SK-N-SH treated with all-trans-retinoic acid at 6 μM for 48 hours (cell line): ENCODE measurements at regions not wholly inside any gene's neighbourhood (a gene's known extent, or its start where the extent isn't known, plus 50 kb on each side); places are given as distances from the start of the nearest gene placed in this dataset.

Source experiments
- ARNTL ChIP-seq: fragments of 450-650 bp; formaldehyde crosslinking; IDR thresholded peaks from 2 replicates; pipeline ENCODE4 v1.5.0; 2020; ENCODE audit warnings: low read depth, mild to moderate bottlenecking, moderate library complexity, borderline replicate concordance
- RARB ChIP-seq: fragments of 250-450 bp; sonication (Bioruptor Pico); IDR thresholded peaks from 2 replicates; pipeline ENCODE4 v1.8.0; 2021; ENCODE audit warnings: mild to moderate bottlenecking, moderate library complexity
- TOX ChIP-seq: fragments of 250-450 bp; sonication (Bioruptor Pico); IDR thresholded peaks from 2 replicates; pipeline ENCODE4 v1.8.0; 2021; ENCODE audit warnings: mild to moderate bottlenecking, moderate library complexity, borderline replicate concordance
- ZFP3 ChIP-seq: fragments of 250-450 bp; sonication (Bioruptor Pico); IDR thresholded peaks from 2 replicates; pipeline ENCODE4 v1.5.0; 2020; ENCODE audit warnings: mild to moderate bottlenecking, moderate library complexity
- ZFP30 ChIP-seq: fragments of 450-650 bp; formaldehyde crosslinking; IDR thresholded peaks from 2 replicates; pipeline ENCODE4 v1.5.0; 2022; ENCODE audit warnings: mild to moderate bottlenecking, moderate library complexity
- ZNF70 ChIP-seq: fragments of 450-650 bp; formaldehyde crosslinking; IDR thresholded peaks from 2 replicates; pipeline ENCODE4 v1.5.0; 2020; ENCODE audit warnings: mild to moderate bottlenecking, moderate library complexity
- TF ChIP-seq, protein P1 (sequence below): fragments of 250-450 bp; sonication (Bioruptor Pico); IDR thresholded peaks from 2 replicates; pipeline ENCODE4 v1.8.0; 2020; ENCODE audit warnings: mild to moderate bottlenecking, moderate library complexity, borderline replicate concordance
- TF ChIP-seq, protein P2 (sequence below): fragments of 250-450 bp; sonication (Bioruptor Pico); IDR thresholded peaks from 2 replicates; pipeline ENCODE4 v1.5.1; 2020; ENCODE audit warnings: low read depth, mild to moderate bottlenecking, moderate library complexity
- TF ChIP-seq, protein P3 (sequence below): fragments of 250-450 bp; sonication (Bioruptor Pico); IDR thresholded peaks from 2 replicates; pipeline ENCODE4 v1.8.0; 2021; ENCODE audit warnings: low read depth, mild to moderate bottlenecking, moderate library complexity, borderline replicate concordance

DNA sequence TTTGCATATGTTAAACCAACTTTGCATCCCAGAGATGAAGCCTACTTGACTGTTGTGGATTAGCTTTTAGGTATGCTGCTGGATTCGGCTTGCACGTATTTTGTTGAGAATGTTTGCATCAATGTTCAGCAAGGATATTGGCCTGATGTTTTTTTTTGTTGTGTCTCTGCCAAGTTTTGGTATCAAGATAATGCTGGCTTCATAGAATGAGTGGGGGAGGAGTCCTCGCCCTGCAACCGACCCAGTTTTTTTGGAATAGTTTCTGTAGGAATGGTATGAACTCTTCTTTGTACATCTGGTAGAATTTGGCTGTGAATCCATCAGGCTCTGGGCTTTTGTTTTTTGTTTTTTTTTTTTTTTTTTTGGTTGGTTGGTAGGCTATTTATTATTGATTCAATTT, 147.9 kb downstream of the AHR start:
- TF ChIP-seq, protein P1, sequence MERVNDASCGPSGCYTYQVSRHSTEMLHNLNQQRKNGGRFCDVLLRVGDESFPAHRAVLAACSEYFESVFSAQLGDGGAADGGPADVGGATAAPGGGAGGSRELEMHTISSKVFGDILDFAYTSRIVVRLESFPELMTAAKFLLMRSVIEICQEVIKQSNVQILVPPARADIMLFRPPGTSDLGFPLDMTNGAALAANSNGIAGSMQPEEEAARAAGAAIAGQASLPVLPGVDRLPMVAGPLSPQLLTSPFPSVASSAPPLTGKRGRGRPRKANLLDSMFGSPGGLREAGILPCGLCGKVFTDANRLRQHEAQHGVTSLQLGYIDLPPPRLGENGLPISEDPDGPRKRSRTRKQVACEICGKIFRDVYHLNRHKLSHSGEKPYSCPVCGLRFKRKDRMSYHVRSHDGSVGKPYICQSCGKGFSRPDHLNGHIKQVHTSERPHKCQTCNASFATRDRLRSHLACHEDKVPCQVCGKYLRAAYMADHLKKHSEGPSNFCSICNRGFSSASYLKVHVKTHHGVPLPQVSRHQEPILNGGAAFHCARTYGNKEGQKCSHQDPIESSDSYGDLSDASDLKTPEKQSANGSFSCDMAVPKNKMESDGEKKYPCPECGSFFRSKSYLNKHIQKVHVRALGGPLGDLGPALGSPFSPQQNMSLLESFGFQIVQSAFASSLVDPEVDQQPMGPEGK (CRISPR knock-in tag), result no peak
- TF ChIP-seq ZFP3 (CRISPR knock-in tag), result no peak
- TF ChIP-seq TOX (CRISPR knock-in tag), result no peak
- TF ChIP-seq ZFP30 (CRISPR knock-in tag), result no peak
- no peak for TF ChIP-seq ARNTL
- no peak for TF ChIP-seq RARB (CRISPR knock-in tag)
- TF ChIP-seq, protein P2, sequence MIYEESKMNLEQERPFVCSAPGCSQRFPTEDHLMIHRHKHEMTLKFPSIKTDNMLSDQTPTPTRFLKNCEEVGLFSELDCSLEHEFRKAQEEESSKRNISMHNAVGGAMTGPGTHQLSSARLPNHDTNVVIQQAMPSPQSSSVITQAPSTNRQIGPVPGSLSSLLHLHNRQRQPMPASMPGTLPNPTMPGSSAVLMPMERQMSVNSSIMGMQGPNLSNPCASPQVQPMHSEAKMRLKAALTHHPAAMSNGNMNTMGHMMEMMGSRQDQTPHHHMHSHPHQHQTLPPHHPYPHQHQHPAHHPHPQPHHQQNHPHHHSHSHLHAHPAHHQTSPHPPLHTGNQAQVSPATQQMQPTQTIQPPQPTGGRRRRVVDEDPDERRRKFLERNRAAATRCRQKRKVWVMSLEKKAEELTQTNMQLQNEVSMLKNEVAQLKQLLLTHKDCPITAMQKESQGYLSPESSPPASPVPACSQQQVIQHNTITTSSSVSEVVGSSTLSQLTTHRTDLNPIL (CRISPR knock-in tag), result no peak
- TF ChIP-seq, protein P3, sequence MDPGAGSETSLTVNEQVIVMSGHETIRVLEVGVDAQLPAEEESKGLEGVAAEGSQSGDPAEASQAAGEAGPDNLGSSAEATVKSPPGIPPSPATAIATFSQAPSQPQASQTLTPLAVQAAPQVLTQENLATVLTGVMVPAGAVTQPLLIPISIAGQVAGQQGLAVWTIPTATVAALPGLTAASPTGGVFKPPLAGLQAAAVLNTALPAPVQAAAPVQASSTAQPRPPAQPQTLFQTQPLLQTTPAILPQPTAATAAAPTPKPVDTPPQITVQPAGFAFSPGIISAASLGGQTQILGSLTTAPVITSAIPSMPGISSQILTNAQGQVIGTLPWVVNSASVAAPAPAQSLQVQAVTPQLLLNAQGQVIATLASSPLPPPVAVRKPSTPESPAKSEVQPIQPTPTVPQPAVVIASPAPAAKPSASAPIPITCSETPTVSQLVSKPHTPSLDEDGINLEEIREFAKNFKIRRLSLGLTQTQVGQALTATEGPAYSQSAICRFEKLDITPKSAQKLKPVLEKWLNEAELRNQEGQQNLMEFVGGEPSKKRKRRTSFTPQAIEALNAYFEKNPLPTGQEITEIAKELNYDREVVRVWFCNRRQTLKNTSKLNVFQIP, result no peak
- no peak for TF ChIP-seq ZNF70
